Progenitor cell of endocrine pancreas (in vitro differentiated cells): ENCODE measurements at regions not wholly inside any gene's neighbourhood (a gene's known extent, or its start where the extent isn't known, plus 50 kb on each side); places are given as distances from the start of the nearest gene placed in this dataset.

ENCODE experiments used
- DNase-seq: peaks from one replicate; pipeline ENCODE4 v3.0.0; 2021; ENCODE audit warnings: low spot score; ENCODE audit not compliant: unreplicated experiment
- H3K27ac Mint-ChIP-seq: 2 replicates; pipeline ENCODE4 v1.8.0; 2021; ENCODE audit warnings: mild to moderate bottlenecking, moderate library complexity, mixed read lengths
- H3K27me3 Mint-ChIP-seq: 2 replicates; pipeline ENCODE4 v1.8.0; 2021; ENCODE audit warnings: mixed read lengths
- H3K36me3 Mint-ChIP-seq: 2 replicates; pipeline ENCODE4 v1.8.0; 2022; ENCODE audit warnings: mixed read lengths; ENCODE audit not compliant: insufficient read depth
- H3K4me1 Mint-ChIP-seq: 2 replicates; pipeline ENCODE4 v1.8.0; 2021; ENCODE audit warnings: low read depth, mixed read lengths
- H3K4me3 Mint-ChIP-seq: 2 replicates; pipeline ENCODE4 v1.8.0; 2021; ENCODE audit warnings: low read depth, mild to moderate bottlenecking, moderate library complexity, mixed read lengths
- H3K9me3 Mint-ChIP-seq: 2 replicates; pipeline ENCODE4 v1.8.0; 2021; ENCODE audit warnings: low read depth, mixed read lengths
- CTCF ChIP-seq: fragments of 200-600 bp; sonication (generic); IDR thresholded peaks from one replicate; pipeline ENCODE4 v1.5.0; 2021; ENCODE audit warnings: antibody characterized with exemption, mild to moderate bottlenecking; ENCODE audit not compliant: unreplicated experiment

DNA sequence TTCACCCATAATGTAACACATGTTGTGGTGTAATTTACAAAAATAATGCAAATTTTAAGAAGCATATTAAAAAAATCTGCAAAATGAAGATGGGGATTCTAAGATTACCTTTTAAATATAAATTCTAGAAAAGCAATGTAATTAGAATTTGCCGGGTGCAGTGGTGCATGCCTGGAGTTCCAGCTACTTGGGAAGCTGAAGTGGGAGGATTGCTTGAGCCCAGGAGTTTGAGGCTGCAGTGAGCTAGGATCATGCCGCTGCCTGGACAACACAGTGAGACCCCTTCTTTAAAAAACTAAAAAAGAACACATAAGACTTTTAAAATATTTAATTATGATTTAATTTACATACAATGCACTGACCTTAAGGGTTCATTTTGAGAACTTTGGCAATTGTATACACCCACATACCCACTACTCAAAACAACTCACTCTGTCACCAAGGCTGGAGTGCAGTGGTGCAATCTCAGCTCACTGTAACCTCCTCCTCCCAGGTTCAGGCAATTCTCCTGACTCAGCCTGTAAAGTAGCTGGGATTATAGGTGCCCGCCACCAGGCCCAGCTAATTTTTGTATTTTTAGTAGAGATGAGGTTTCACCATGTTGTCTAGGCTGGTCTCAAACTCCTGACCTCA lies 134.0 kb upstream of the TBL1XR1 start:
- H3K9me3 Mint-ChIP-seq: no peaks in the 10 kb centered on the region
- H3K36me3 Mint-ChIP-seq: no peaks in the 10 kb centered on the region
- DNase-seq: no peak
- no peaks in the 10 kb centered on the region for H3K27me3 Mint-ChIP-seq
- H3K27ac Mint-ChIP-seq: no peak overlapping the region
- no peak overlapping the region for H3K4me3 Mint-ChIP-seq
- TF ChIP-seq CTCF: no peak
- H3K4me1 Mint-ChIP-seq: peaks cover 6% of the 10 kb centered on the region

GRCh38 chr3:177332955-177333354 lies 135.7 kb upstream of the TBL1XR1 start:
- Mint-ChIP-seq H3K27me3 (no peaks in the 10 kb centered on the region), H3K36me3 (no peaks in the 10 kb centered on the region), H3K4me1 (peaks cover 7% of the 10 kb centered on the region), H3K9me3 (no peaks in the 10 kb centered on the region), H3K4me3 (no peak overlapping the region), H3K27ac (no peak overlapping the region)
- no peak for DNase-seq
- no peak for TF ChIP-seq CTCF

GRCh38 chr3:177333533-177334520 lies 136.5 kb upstream of the TBL1XR1 start:
- H3K36me3 Mint-ChIP-seq: no peaks in the 10 kb centered on the region
- peaks cover 7% of the 10 kb centered on the region for H3K4me1 Mint-ChIP-seq
- H3K27me3 Mint-ChIP-seq: no peaks in the 10 kb centered on the region
- DNase-seq: no peak
- no peak overlapping the region for H3K4me3 Mint-ChIP-seq
- no peak for TF ChIP-seq CTCF
- H3K27ac Mint-ChIP-seq: no peak overlapping the region
- H3K9me3 Mint-ChIP-seq: no peaks in the 10 kb centered on the region

- DNase-seq: no peak
- Mint-ChIP-seq H3K4me3 (no peak overlapping the region), H3K36me3 (no peaks in the 10 kb centered on the region), H3K27me3 (no peaks in the 10 kb centered on the region), H3K4me1 (peaks cover 10% of the 10 kb centered on the region), H3K27ac (no peak overlapping the region), H3K9me3 (no peaks in the 10 kb centered on the region)
- no peak for TF ChIP-seq CTCF
Observed at GRCh38 chr3:177334803-177335202, 137.5 kb upstream of the TBL1XR1 start.

DNA sequence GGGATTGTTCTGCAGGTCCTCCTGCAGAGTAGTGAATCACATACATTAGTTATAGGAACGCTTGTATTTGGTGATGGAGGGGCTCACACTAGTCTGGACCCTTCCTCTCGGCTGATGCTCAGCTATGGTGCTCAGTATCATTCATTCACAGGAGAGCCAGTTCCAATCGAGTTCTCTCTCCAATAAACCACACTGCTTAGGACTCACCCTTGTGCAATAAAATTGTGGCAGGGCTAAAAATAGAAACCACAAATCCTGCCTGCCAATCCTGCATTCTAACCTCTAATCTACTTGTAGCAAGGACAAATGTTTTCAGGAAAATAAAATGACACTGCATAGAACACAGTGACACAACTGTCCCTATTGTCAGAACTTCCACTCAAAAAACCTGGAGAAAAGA lies 138.4 kb upstream of the TBL1XR1 start:
- TF ChIP-seq CTCF: no peak
- Mint-ChIP-seq H3K36me3 (no peaks in the 10 kb centered on the region), H3K4me1 (peaks cover 10% of the 10 kb centered on the region), H3K9me3 (no peaks in the 10 kb centered on the region), H3K27ac (no peak overlapping the region), H3K4me3 (no peak overlapping the region), H3K27me3 (no peaks in the 10 kb centered on the region)
- no peak for DNase-seq
